ENCODE measurements at regions not wholly inside any gene's neighbourhood (a gene's known extent, or its start where the extent isn't known, plus 50 kb on each side); places are given as distances from the start of the nearest gene placed in this dataset.

DNA sequence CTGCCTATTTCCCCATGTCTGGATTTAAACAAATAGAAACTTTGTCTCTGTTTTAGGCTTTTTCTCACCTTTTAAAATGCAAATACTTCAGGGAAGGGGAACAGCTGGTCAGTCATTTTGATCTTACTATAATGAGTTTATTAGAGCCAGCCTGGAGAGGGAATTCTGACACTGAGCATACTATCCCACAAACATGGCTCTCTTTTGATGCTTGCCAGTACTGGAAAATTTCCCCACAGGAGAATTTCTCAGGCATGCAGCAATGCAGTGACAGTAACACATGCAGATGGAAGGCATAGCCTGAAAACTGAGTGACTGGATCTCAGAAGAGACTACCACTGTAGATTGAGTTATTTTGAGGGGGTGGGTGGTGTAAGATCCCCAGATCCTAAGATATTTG, 974.3 kb upstream of the CELF4 start:
- Histone ChIP-seq H4K20me1 (ENCODE audit: low read length) (no peaks in the 10 kb centered on the region), H3K27ac (ENCODE audit: low read length) (no peak overlapping the region), H3K4me2 (ENCODE audit: low read length) (no peak overlapping the region), H2AFZ (ENCODE audit: low read length) (no peak overlapping the region), H3K27me3 (ENCODE audit: low read length) (no peaks in the 10 kb centered on the region), H3K79me2 (ENCODE audit: low read length) (no peaks in the 10 kb centered on the region), H3K4me3 (ENCODE audit: low read length) (no peak overlapping the region), H3K9ac (ENCODE audit: low read length) (no peak overlapping the region), H3K36me3 (ENCODE audit: low read depth, low read length) (no peaks in the 10 kb centered on the region), H3K9me3 (ENCODE audit: low read length) (no peaks in the 10 kb centered on the region), H3K9me2 (replicated peaks; ENCODE audit: low read length) (no peaks in the 10 kb centered on the region), H3K4me1 (ENCODE audit: insufficient read depth, low read length) (no peaks in the 10 kb centered on the region), H3F3A (ENCODE audit: low read length, unreplicated experiment) (no peaks in the 10 kb centered on the region)
- no TSS peak for BruUV-seq (replicated peaks)
- ATAC-seq: no peak
- ChIA-PET CTCF (no interaction called here), POLR2A (ENCODE audit: unreplicated experiment) (no interaction called here)
- DNase-seq: no peak
- intact Hi-C loops (cut with micrococcal nuclease): no loop called here
- no peak for TF ChIP-seq EZH2phosphoT487 (IDR thresholded peaks at IDR 0.05; ENCODE audit: borderline replicate concordance, low read length)
- no peak for TF ChIP-seq EZH2 (IDR thresholded peaks at IDR 0.05; ENCODE audit: low read length, unreplicated experiment)
- TF ChIP-seq, protein P1, sequence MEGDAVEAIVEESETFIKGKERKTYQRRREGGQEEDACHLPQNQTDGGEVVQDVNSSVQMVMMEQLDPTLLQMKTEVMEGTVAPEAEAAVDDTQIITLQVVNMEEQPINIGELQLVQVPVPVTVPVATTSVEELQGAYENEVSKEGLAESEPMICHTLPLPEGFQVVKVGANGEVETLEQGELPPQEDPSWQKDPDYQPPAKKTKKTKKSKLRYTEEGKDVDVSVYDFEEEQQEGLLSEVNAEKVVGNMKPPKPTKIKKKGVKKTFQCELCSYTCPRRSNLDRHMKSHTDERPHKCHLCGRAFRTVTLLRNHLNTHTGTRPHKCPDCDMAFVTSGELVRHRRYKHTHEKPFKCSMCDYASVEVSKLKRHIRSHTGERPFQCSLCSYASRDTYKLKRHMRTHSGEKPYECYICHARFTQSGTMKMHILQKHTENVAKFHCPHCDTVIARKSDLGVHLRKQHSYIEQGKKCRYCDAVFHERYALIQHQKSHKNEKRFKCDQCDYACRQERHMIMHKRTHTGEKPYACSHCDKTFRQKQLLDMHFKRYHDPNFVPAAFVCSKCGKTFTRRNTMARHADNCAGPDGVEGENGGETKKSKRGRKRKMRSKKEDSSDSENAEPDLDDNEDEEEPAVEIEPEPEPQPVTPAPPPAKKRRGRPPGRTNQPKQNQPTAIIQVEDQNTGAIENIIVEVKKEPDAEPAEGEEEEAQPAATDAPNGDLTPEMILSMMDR (conservative IDR thresholded peaks at IDR 0.05; ENCODE audit: low read depth, low read length): no peak

DNA sequence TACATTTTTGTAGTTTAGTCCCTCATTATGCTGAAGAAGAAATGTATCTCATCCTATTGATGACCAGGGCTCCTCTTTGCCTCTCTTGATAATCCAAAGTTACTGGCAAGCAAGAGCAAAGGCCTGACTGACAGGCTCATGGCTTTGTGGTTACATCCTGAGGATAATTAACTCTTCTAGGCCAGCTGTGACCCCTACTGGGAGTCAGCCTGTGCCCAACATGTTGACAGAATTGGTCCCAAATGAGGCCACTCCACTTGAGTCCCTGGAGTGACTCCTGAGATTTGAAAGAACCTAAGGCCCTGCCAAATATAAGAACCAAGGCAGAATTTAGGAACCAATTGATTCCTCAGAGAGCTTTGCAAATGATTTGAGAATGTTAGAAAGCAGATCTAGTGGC, 973.8 kb upstream of the CELF4 start:
- DNase-seq (no peak), ATAC-seq (no peak)
- Histone ChIP-seq H4K20me1 (ENCODE audit: low read length) (no peaks in the 10 kb centered on the region), H3K9me3 (ENCODE audit: low read length) (no peaks in the 10 kb centered on the region), H2AFZ (ENCODE audit: low read length) (no peak overlapping the region), H3K9me2 (replicated peaks; ENCODE audit: low read length) (no peaks in the 10 kb centered on the region), H3K9ac (ENCODE audit: low read length) (no peak overlapping the region), H3K27me3 (ENCODE audit: low read length) (no peaks in the 10 kb centered on the region), H3K4me2 (ENCODE audit: low read length) (no peak overlapping the region), H3K79me2 (ENCODE audit: low read length) (no peaks in the 10 kb centered on the region), H3K27ac (ENCODE audit: low read length) (no peak overlapping the region), H3K4me3 (ENCODE audit: low read length) (no peak overlapping the region), H3F3A (ENCODE audit: low read length, unreplicated experiment) (no peaks in the 10 kb centered on the region), H3K4me1 (ENCODE audit: insufficient read depth, low read length) (no peaks in the 10 kb centered on the region), H3K36me3 (ENCODE audit: low read depth, low read length) (no peaks in the 10 kb centered on the region)
- ChIA-PET CTCF (no interaction called here), POLR2A (ENCODE audit: unreplicated experiment) (no interaction called here)
- intact Hi-C loops (cut with micrococcal nuclease): no loop called here
- no TSS peak for BruUV-seq (replicated peaks)
- TF ChIP-seq EZH2phosphoT487 (IDR thresholded peaks at IDR 0.05; ENCODE audit: borderline replicate concordance, low read length): no peak
- TF ChIP-seq, protein P1 (conservative IDR thresholded peaks at IDR 0.05; ENCODE audit: low read depth, low read length): no peak
- TF ChIP-seq EZH2 (IDR thresholded peaks at IDR 0.05; ENCODE audit: low read length, unreplicated experiment): no peak

GRCh38 chr18:38534073-38534472, 968.5 kb upstream of the CELF4 start:
- no peaks in the 10 kb centered on the region for H3K36me3 ChIP-seq (ENCODE audit: low read depth, low read length)
- intact Hi-C loops (cut with micrococcal nuclease): no loop called here
- no peak overlapping the region for H3K4me2 ChIP-seq (ENCODE audit: low read length)
- H3K79me2 ChIP-seq (ENCODE audit: low read length): no peaks in the 10 kb centered on the region
- POLR2A ChIA-PET (ENCODE audit: unreplicated experiment): no interaction called here
- no peak overlapping the region for H3K27ac ChIP-seq (ENCODE audit: low read length)
- H3F3A ChIP-seq (ENCODE audit: low read length, unreplicated experiment): no peaks in the 10 kb centered on the region
- CTCF ChIA-PET: no interaction called here
- ATAC-seq (no peak), DNase-seq (no peak)
- H3K9me2 ChIP-seq (replicated peaks; ENCODE audit: low read length): no peaks in the 10 kb centered on the region
- no peaks in the 10 kb centered on the region for H3K27me3 ChIP-seq (ENCODE audit: low read length)
- TF ChIP-seq EZH2 (IDR thresholded peaks at IDR 0.05; ENCODE audit: low read length, unreplicated experiment): no peak
- no peak for TF ChIP-seq EZH2phosphoT487 (IDR thresholded peaks at IDR 0.05; ENCODE audit: borderline replicate concordance, low read length)
- TF ChIP-seq, protein P1 (conservative IDR thresholded peaks at IDR 0.05; ENCODE audit: low read depth, low read length): no peak
- H3K4me1 ChIP-seq (ENCODE audit: insufficient read depth, low read length): no peaks in the 10 kb centered on the region
- no peak overlapping the region for H2AFZ ChIP-seq (ENCODE audit: low read length)
- BruUV-seq (replicated peaks): no TSS peak
- H3K9me3 ChIP-seq (ENCODE audit: low read length): no peaks in the 10 kb centered on the region
- H3K9ac ChIP-seq (ENCODE audit: low read length): no peak overlapping the region
- no peaks in the 10 kb centered on the region for H4K20me1 ChIP-seq (ENCODE audit: low read length)
- no peak overlapping the region for H3K4me3 ChIP-seq (ENCODE audit: low read length)
